D721Med (cell line): ENCODE measurements at regions not wholly inside any gene's neighbourhood (a gene's known extent, or its start where the extent isn't known, plus 50 kb on each side); places are given as distances from the start of the nearest gene placed in this dataset.
"Not testable (repeated sequence)": the region's sequence is repeated elsewhere in the genome, so short reads cannot be mapped to it uniquely, and the experiment has no call there.

Experiments
- DNase-seq: peaks from one replicate; pipeline ENCODE4 v3.0.0; 2011; ENCODE audit warnings: low spot score; ENCODE audit not compliant: insufficient read length
- FAIRE-seq: peaks from 2 replicates; lab custom pipeline; 2011; peaks lifted over from hg19 to GRCh38; lab: Jason Lieb, UNC

DNA sequence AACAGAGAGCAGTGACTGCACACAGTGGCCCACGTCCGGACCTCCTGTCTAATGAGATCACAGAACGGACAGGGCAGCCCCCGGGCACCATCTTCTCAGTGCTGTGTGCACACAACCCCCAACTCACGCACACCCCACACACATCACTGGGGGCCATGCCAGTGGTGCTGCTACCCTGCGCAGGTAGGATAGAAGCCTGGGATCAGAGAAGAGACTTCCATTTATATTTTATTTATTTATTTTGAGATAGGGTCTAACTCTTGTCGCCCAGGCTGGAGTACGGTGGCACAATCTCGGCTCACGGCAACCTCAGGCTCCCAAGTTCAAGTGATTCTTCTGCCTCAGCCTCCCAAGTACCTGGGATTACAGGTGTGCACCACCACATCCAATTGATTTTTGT, 71.5 kb upstream of the TNK2 start:
- not testable (repeated sequence) for FAIRE-seq, DNase-seq

DNA sequence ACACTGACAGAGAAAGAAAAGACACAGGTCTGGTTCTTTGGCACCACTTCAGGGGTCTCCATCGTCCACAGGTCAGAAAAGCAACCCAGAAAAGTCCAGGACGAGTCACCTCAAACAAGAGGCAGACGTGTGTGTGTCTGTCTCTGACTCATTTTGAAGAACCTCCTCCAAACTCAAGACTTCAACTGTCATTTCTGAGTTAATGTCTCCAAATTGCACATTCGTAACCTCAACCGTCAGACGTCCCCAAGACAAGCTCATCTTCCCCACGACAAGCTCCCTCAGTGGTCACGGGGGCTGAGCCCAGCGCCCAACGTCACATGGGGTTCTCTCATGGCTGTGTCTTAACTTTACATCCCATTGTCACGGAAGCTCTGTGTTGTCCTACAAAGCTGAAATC, 70.2 kb upstream of the TNK2 start:
- FAIRE-seq, DNase-seq: not testable (repeated sequence)

DNA sequence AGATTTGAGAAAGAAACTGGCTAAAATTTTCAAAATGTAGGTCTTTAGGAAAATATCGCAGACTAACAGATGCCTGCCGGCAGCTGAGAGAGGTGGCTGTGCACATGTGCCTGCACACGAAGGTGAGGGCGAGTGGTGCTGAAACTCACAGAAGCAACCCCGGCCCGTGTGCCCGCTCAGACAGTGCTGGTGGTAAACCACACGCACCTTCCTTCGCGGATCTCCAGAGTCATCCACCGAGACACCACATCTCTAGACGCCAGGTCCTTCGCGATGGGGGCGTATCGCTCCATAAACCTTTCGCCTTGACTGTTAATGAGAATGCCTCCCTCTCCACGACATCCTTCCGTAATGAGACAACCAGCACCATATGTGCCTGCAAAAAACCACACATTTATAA, 68.5 kb upstream of the TNK2 start:
- FAIRE-seq, DNase-seq: not testable (repeated sequence)

- FAIRE-seq, result not testable (repeated sequence)
These were observed 65.9 kb upstream of the TNK2 start for GRCh38 chr3:195974281-195974680.

GRCh38 chr3:195970873-195971272, 62.5 kb upstream of the TNK2 start:
- not testable (repeated sequence) for DNase-seq

More at GRCh38 chr3:195974281-195974680, 65.9 kb upstream of the TNK2 start:
- DNase-seq, result not testable (repeated sequence)

DNA sequence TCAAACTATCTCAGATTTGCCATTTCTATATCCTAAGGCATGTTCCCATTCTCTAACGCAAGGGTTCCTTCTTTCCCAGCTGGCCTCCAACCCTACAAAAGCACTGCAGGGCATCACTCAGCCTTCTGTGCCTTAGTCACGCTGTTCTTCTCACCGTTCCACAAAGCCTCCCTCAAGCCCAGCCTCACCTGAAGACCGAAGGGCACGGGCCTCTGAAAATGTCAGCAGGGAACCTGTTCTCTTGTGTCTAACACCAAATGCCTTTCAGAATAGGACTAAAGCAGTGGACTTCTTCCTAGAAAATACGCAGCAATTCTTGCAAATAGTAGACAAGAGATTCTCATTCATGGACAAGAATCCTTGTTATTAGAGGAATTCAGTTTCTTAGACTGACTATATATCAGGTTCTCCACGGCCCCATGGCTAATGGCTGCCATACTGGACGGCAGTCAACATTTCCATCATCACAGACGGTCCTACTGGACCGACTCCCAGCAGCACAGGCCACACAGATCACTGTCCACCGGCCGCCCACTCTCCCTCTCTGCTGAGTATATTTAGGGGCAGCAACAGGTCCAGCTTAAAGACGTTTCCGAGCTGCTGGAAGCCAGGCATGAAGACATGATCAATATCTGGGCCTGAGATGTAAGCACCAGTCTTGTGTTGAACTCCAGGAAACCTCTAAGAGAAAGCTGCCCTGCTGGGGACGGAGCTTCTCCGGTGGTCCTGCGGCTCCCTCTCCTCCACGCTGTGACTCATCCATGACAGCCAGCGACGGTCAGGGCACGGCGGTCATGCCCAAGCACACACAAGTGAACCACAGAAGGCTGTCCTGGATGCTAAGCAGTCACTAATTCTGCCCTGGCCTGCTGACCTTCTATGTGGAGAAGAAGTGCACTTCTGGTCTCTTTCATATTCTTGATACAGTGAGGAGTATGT, 61.8 kb upstream of the TNK2 start:
- not testable (repeated sequence) for DNase-seq, FAIRE-seq

More at GRCh38 chr3:195970873-195971272, 62.5 kb upstream of the TNK2 start:
- not testable (repeated sequence) for FAIRE-seq

GRCh38 chr3:195969341-195969740, 61.0 kb upstream of the TNK2 start:
- not testable (repeated sequence) for FAIRE-seq, DNase-seq

DNA sequence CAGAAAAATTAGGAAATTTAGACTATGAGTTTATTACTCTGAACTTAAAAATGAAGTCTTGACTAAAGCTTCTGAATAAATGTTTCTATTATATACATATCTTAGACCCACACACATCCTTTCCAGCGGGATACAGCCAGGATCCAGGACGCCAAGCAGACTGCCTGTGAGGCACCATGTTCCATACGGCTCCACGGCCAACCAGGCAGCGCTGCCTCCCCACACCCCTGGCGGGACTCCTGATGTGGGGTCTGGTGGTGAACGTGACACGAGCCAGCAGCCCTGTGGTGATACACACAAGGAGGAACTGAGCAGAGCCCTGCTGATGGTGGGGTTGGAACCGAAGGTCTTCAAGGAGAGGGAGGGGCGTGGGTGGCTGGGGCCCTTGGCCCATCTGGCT, 59.8 kb upstream of the TNK2 start:
- not testable (repeated sequence) for FAIRE-seq, DNase-seq

DNA sequence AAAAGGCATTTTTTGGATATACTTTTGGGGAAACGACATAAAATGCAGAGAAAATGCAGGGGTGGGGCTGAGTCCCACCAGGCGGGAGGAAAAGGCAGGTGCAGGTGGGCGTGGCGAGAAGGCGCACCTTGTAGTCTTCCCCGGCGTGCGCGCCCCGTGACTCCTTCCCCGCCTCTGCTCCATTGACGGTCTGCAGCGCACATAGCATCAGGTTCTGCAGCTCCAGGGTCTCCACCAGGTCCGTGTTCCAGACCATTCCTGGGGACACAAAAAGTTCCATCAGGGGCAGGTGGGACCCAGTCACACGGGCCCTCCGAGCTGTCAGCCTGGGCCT, 59.0 kb upstream of the TNK2 start:
- DNase-seq, FAIRE-seq: not testable (repeated sequence)

DNA sequence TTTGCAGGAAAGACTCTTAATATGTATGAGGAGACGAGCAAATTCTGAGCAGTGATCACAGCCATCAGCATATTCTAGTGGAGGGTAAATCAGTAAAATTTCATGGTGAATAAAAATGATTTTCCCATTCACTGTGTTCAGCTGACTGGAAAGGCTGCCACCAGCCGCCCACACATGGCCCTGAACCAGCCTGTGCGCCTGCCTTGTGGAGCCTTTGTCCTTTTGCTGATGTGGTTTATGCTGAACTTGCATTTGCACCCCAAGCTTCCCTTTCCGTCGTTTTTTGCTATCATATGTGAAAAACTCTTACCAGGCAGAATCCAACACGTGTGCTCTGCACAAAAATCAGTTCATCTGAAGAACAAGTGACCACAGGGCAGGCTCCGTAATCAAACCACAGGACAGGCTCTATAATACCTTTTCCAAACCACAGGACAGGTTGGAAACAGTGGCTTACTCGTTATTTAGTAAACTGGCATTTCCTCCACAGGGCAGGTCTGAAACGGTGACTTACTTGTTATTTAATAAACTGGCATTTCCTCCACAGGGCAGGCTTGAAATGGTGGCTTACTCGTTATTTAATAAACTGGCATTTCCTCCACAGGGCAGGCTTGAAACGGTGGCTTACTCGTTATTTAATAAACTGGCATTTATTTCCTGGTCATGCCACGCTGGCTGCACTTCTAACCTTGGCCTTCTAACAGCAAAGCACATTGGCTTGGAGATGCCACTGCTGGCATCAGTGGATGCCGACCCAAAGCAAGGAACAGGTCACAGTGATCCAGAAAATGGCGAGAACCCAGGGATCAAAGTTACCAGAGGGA, 58.4 kb upstream of the TNK2 start:
- not testable (repeated sequence) for FAIRE-seq, DNase-seq

DNA sequence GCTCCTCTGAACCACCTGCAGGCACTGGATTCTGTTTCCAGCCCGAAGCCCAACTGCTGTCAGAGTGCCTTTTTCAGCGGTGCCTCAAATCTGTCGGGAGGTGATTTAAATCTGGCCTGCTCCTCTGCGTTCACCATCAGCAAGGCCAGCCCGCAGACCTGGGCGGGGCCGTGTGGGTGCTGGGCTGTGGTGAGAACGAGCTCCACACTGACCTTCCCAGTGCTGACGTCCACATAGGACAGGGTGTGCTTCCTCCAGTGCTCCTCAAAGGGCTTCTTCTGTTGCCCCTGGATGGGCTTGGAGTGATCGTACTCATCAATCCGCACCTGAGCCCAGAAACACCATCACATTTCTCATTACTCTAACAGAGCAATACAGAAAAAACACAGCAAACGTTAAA, 56.9 kb upstream of the TNK2 start:
- DNase-seq, result not testable (repeated sequence)

GRCh38 chr3:195964318-195965107, 56.2 kb upstream of the TNK2 start:
- FAIRE-seq, DNase-seq: not testable (repeated sequence)

More for the DNA sequence above, 56.9 kb upstream of the TNK2 start:
- FAIRE-seq, result not testable (repeated sequence)

- FAIRE-seq, result not testable (repeated sequence)
These were observed 53.9 kb upstream of the TNK2 start for GRCh38 chr3:195962222-195962621.

GRCh38 chr3:195960971-195961775, 52.8 kb upstream of the TNK2 start:
- not testable (repeated sequence) for FAIRE-seq, DNase-seq

More at GRCh38 chr3:195962222-195962621, 53.9 kb upstream of the TNK2 start:
- DNase-seq, result not testable (repeated sequence)

- not testable (repeated sequence) for FAIRE-seq
These were observed 51.8 kb upstream of the TNK2 start for GRCh38 chr3:195960164-195960563.

DNA sequence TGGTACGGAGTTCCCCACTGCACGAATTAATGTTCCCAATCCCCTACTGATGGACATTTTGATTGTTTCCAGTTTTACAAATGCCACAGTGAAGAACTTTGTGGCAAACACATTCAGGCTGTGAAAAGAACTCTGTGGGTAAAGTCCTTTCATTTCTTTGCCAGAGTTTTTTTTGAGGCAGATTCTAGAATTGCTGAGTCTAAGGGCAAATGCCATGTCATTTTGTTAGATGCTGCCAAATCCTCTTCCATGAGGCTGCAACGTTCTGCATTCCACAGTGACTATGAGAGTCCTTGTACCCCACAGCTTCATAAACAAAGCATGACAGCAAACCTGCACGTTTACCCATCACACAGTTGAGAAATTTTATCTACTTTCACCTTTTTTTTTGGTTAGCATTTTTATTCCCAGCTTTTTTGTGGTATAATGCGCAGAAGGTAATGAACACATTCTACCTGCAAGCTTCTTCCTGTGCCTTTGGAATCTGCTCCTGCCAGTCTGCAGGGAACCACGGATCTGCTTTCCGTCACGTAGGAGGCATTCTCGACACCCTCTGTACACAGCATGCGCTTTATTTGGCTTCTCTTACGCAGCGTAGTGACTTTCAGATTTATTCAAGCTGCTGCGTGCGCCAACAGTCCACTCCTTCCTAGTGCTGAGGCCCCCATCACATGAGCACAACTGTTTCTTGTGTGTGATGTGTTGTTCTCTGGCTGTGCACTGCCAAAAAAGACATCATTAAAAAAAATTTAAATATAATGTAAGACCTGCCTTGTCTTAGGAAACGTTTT, 51.2 kb upstream of the TNK2 start:
- not testable (repeated sequence) for DNase-seq, FAIRE-seq

More at GRCh38 chr3:195960164-195960563, 51.8 kb upstream of the TNK2 start:
- not testable (repeated sequence) for DNase-seq

DNA sequence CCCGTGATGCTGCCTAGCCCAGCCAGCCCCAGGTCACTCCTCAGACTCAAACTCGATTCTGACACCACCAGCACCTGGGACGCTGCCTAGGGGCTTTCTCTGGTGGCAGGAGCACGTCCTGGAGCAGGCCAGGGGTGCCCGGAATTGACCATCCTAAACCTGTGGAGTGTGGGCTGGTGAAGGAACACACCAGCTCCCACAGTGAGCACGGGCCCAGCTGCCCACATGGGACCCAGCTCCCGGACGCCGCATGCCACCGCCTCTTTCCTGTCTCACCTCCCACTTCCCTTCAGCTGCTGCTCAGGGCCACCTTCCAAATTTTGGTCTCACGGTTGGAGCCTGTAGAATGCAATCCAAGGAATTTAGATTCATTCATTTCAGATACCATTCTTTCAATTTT, 50.4 kb upstream of the TNK2 start:
- DNase-seq, FAIRE-seq: not testable (repeated sequence)
